SK-N-MC (cell line): ENCODE measurements at regions not wholly inside any gene's neighbourhood (a gene's known extent, or its start where the extent isn't known, plus 50 kb on each side); places are given as distances from the start of the nearest gene placed in this dataset.

Experiments used
- EZH2 ChIP-seq: fragments of 200-600 bp; sonication (generic); IDR thresholded peaks from one replicate; pipeline ENCODE4 v1.6.1; 2017; ENCODE audit warnings: antibody characterized with exemption
- FOXP2 ChIP-seq: optimal IDR thresholded peaks from 2 replicates; pipeline ENCODE3; 2011; ENCODE audit warnings: mild to moderate bottlenecking, moderate library complexity; ENCODE audit not compliant: insufficient read depth; ENCODE audit errors: extremely low read length, control extremely low read depth
- POLR2AphosphoS5 ChIP-seq: IDR thresholded peaks from 2 replicates; pipeline ENCODE4 v1.6.1; 2012; ENCODE audit warnings: mild to moderate bottlenecking, low read depth, low read length, borderline replicate concordance

DNA sequence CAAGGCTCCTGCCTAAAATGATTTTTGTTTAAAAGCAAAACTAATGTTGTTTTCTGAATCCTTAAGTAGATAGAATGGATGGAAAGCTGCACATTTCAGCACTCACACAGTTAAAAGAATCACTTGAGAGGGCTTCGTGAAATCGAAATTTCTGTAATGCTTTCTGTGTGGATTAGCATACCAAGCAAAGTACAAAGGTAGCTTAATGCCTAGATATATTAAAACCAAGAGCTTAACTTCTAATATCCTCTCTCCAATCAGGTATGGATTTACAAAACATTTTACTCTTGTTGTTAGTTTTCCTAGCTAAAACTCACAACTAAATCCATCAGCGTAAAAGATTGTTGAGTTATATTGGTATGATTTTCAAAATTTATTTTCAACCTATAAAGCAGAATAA lies 378.8 kb upstream of the PRMT6 start:
- TF ChIP-seq POLR2AphosphoS5 (no peak), EZH2 (no peak), FOXP2 (no peak)
